Forelimb muscle (tissue), 1 donor: ENCODE measurements at regions not wholly inside any gene's neighbourhood (a gene's known extent, or its start where the extent isn't known, plus 50 kb on each side); places are given as distances from the start of the nearest gene placed in this dataset.
"Not testable (repeated sequence)": the region's sequence is repeated elsewhere in the genome, so short reads cannot be mapped to it uniquely, and the experiment has no call there.

Source experiments
- DNase-seq: peaks from one replicate; pipeline ENCODE4 v3.0.0-alpha.2; 2013; ENCODE audit warnings: low read depth

GRCh38 chr2:31736695-31737454, 156.1 kb upstream of the SRD5A2 start:
- no peak for DNase-seq

GRCh38 chr2:31735716-31736115, 155.0 kb upstream of the SRD5A2 start:
- no peak for DNase-seq

GRCh38 chr2:31729442-31730092, 148.8 kb upstream of the SRD5A2 start:
- no peak for DNase-seq

- DNase-seq = no peak
Measured at GRCh38 chr2:31729065-31729439, 148.3 kb upstream of the SRD5A2 start.

GRCh38 chr2:31728406-31729064, 147.8 kb upstream of the SRD5A2 start:
- DNase-seq = no peak

GRCh38 chr2:31726457-31726856, 145.7 kb upstream of the SRD5A2 start:
- DNase-seq = no peak

- DNase-seq = no peak
Measured at GRCh38 chr2:31725444-31725843, 144.7 kb upstream of the SRD5A2 start.

GRCh38 chr2:31711737-31712136, 131.0 kb upstream of the SRD5A2 start:
- DNase-seq = no peak

- no peak for DNase-seq
Measured at GRCh38 chr2:31710121-31710520, 129.4 kb upstream of the SRD5A2 start.

- no peak for DNase-seq
Measured at GRCh38 chr2:31707992-31708391, 127.3 kb upstream of the SRD5A2 start.

- DNase-seq = no peak
Measured at GRCh38 chr2:31704561-31705212, 123.9 kb upstream of the SRD5A2 start.

- DNase-seq = no peak
Measured at GRCh38 chr2:31703253-31703652, 122.5 kb upstream of the SRD5A2 start.

- no peak for DNase-seq
Measured at GRCh38 chr2:31698722-31699121, 118.0 kb upstream of the SRD5A2 start.

GRCh38 chr2:31696068-31696467, 115.3 kb upstream of the SRD5A2 start:
- no peak for DNase-seq

- no peak for DNase-seq
Measured at GRCh38 chr2:31694444-31694843, 113.7 kb upstream of the SRD5A2 start.

- no peak for DNase-seq
Measured at GRCh38 chr2:31693882-31694281, 113.1 kb upstream of the SRD5A2 start.

- DNase-seq = no peak
Measured at GRCh38 chr2:31688282-31688681, 107.5 kb upstream of the SRD5A2 start.

GRCh38 chr2:31683506-31683905, 102.8 kb upstream of the SRD5A2 start:
- not testable (repeated sequence) for DNase-seq

- DNase-seq = no peak
Measured at GRCh38 chr2:31675485-31675901, 94.8 kb upstream of the SRD5A2 start.

- DNase-seq = no peak
Measured at GRCh38 chr2:31674446-31674845, 93.7 kb upstream of the SRD5A2 start.

GRCh38 chr2:31666878-31667277, 86.1 kb upstream of the SRD5A2 start:
- no peak for DNase-seq

GRCh38 chr2:31664949-31665724, 84.4 kb upstream of the SRD5A2 start:
- DNase-seq = no peak
